ENCODE measurements at regions not wholly inside any gene's neighbourhood (a gene's known extent, or its start where the extent isn't known, plus 50 kb on each side); places are given as distances from the start of the nearest gene placed in this dataset.

DNA sequence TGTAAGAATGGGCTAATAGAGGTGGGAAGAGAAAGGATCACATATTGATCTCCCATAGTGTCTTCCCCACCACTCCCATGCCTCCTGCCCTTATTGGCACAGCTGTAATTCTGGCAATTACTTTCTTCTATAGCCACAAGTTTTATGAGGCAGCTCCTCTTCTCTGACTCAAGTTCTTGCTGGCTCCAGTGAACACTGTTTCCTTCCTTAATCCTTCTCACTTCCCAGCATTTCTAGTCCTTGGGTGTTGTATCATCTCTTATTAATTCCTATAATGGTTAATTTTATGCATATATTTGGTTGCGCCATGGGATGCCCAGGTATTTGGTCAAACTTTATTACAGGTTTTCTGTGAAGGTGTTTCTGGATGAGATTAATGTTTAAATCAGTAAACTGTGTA is 103.3 kb downstream of the MRPL39 start:
- TF ChIP-seq, protein P1, sequence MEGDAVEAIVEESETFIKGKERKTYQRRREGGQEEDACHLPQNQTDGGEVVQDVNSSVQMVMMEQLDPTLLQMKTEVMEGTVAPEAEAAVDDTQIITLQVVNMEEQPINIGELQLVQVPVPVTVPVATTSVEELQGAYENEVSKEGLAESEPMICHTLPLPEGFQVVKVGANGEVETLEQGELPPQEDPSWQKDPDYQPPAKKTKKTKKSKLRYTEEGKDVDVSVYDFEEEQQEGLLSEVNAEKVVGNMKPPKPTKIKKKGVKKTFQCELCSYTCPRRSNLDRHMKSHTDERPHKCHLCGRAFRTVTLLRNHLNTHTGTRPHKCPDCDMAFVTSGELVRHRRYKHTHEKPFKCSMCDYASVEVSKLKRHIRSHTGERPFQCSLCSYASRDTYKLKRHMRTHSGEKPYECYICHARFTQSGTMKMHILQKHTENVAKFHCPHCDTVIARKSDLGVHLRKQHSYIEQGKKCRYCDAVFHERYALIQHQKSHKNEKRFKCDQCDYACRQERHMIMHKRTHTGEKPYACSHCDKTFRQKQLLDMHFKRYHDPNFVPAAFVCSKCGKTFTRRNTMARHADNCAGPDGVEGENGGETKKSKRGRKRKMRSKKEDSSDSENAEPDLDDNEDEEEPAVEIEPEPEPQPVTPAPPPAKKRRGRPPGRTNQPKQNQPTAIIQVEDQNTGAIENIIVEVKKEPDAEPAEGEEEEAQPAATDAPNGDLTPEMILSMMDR (IDR thresholded peaks at IDR 0.05), result no peak
- no peak for TF ChIP-seq POLR2AphosphoS5 (IDR thresholded peaks at IDR 0.05; ENCODE audit: insufficient read depth in 1 of 2, low read depth in 1 of 2)

All from vagina (tissue), 2 donors.